Activated T-cell treated with anti-CD3 and anti-CD28 coated beads, Interleukin-2, amount 50 U/mL, for 24 hours (primary cell): ENCODE measurements at regions not wholly inside any gene's neighbourhood (a gene's known extent, or its start where the extent isn't known, plus 50 kb on each side); places are given as distances from the start of the nearest gene placed in this dataset.

ENCODE experiments used
- DNase-seq: peaks from one replicate; pipeline ENCODE4 v3.0.0-alpha.2; 2020
- H3K27ac Mint-ChIP-seq: 2 replicates; pipeline ENCODE4 v1.8.0; 2020; ENCODE audit warnings: mild to moderate bottlenecking, mixed read lengths
- H3K27me3 Mint-ChIP-seq: 2 replicates; pipeline ENCODE4 v1.8.0; 2020; ENCODE audit warnings: mixed read lengths
- H3K36me3 Mint-ChIP-seq: 2 replicates; pipeline ENCODE4 v1.8.0; 2020; ENCODE audit warnings: low read depth, mixed read lengths
- H3K4me1 Mint-ChIP-seq: 2 replicates; pipeline ENCODE4 v1.8.0; 2020; ENCODE audit warnings: low read depth, mixed read lengths
- H3K4me3 Mint-ChIP-seq: 2 replicates; pipeline ENCODE4 v1.8.0; 2020; ENCODE audit warnings: mild to moderate bottlenecking, moderate library complexity, mixed read lengths
- H3K9me3 Mint-ChIP-seq: 2 replicates; pipeline ENCODE4 v1.8.0; 2020; ENCODE audit warnings: mixed read lengths

DNA sequence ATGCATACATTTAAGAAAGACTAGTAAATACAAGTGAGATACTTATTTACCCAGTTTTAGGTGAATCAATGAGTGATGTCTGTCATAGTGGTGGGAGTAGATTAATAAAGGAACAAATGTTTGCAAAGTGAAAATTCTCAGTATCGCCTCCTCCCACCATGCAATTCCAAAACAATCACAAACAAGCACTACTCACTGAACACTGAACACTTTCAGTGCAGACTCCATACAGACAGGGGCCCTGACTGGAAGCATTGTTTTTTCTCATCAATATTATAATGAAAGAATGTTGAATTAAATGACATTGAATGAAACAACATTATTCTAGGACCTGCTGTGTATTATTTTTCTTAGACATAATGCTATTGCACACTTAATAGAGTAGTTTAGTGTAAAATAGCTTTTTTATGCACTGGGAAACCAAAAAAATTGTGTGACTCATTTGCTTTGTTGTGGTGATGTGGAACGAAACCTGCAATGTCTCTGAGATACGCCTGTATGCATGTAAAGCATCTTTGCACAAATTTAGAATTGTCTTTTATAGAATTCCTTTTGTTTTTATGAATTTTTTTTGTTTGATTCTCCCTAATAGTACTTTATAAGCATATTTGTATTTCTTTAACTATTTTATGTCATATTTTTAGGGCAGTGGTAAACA is 317.5 kb downstream of the UTRN start:
- no peak overlapping the region for H3K27ac Mint-ChIP-seq
- DNase-seq = no peak
- H3K4me3 Mint-ChIP-seq = no peak overlapping the region
- peaks cover 16% of the 10 kb centered on the region for H3K9me3 Mint-ChIP-seq
- H3K36me3 Mint-ChIP-seq = peaks cover 27% of the 10 kb centered on the region
- H3K4me1 Mint-ChIP-seq = peaks cover 71% of the 10 kb centered on the region
- no peaks in the 10 kb centered on the region for H3K27me3 Mint-ChIP-seq

DNA sequence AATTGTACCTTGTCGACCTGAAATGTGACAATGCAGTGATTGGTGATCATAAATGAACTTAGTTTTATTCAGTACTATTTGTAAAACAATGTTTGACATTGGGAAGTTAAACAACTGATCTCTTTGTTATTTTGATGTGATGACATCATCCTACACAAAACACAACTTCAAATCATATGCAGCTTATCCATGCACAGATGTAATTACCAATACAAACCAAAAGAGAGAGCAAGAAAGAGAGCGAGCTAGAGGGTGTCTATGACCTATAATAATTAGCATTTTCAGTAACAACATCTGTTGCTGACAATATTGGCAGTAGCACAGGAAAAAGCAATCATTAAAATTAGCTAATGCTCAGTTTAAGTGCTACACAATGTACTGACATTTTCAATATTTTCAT is 320.9 kb downstream of the UTRN start:
- no peak for DNase-seq
- H3K4me1 Mint-ChIP-seq = peaks cover 55% of the 10 kb centered on the region
- H3K36me3 Mint-ChIP-seq = peaks cover 19% of the 10 kb centered on the region
- no peaks in the 10 kb centered on the region for H3K27me3 Mint-ChIP-seq
- H3K4me3 Mint-ChIP-seq = no peak overlapping the region
- H3K27ac Mint-ChIP-seq = no peak overlapping the region
- H3K9me3 Mint-ChIP-seq = peaks cover 5% of the 10 kb centered on the region

DNA sequence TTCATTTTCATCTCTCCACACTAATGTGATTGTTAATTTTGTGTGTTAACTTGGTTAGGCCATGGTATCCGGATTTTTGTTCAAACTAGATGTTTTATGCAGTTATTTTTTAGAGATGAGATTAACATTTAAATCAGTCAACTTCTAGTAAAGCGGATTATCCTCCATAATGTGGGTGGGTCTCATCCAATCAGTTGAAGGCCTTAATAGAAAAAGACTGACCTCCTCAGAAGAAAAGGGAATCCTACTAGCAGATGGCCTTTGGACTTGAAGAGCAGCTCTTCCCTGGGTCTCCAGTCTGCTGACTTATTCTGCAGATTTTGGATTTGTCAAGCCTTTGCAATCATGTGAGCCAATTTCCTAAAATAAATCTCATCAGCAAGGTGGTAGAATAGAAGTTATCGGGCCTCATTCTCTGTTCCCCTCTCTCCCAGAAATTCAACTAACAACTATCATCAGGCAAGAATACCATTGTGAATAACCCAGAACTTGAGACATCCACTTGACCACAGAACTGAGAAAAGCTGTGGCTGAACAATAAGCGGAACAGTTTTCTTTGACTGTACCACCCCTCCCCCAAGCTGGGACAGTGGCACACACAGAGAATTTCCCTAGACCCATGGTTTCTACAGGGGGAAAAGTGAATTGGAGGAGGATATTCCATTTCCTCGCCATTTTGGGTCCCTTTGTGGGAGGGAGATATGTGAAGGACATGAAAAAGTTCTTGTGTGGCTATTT is 323.0 kb downstream of the UTRN start:
- Mint-ChIP-seq H3K27me3 (no peaks in the 10 kb centered on the region), H3K36me3 (peaks cover 13% of the 10 kb centered on the region), H3K27ac (no peak overlapping the region), H3K9me3 (no peaks in the 10 kb centered on the region), H3K4me3 (no peak overlapping the region), H3K4me1 (peaks cover 41% of the 10 kb centered on the region)
- no peak for DNase-seq

DNA sequence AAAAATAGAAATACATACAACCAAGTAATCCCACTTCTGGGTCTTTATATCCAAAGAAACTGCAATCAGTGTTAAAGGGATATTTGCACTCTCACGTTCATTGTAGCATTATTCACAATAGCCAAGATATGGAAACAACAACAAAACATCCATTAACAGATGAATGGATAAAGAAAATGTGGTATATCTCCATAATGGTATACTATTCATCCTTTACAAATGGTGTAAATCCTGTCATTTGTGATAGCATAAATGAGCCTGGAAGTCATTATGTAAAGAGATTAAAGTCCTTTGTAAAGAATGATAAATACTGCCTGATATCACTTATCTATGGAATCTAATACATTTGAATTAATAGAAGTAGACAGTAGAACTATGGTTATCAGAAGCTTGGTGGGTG is 327.7 kb downstream of the UTRN start:
- Mint-ChIP-seq H3K27ac (no peak overlapping the region), H3K36me3 (peaks cover 5% of the 10 kb centered on the region), H3K4me1 (peaks cover 38% of the 10 kb centered on the region), H3K27me3 (no peaks in the 10 kb centered on the region), H3K4me3 (no peak overlapping the region), H3K9me3 (no peaks in the 10 kb centered on the region)
- DNase-seq = no peak

DNA sequence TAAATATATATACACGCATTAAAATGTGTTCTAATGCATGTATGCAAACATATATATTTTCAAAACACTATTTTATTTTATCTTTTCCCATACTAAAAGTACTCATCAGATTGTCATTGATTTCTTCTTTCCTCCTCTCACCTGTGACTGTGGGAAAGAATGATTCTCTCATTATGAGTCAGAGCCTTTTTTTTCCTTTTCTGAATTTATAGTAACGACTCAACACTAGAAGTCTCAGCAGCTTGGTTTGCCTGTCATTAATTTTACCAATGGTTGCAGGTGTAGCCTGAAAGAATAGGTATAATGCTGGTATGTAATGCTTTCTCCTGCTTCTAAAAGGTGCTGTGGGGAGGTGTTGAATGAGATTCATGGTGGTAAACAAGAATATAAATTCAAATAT is 328.7 kb downstream of the UTRN start:
- Mint-ChIP-seq H3K9me3 (no peaks in the 10 kb centered on the region), H3K4me1 (peaks cover 27% of the 10 kb centered on the region), H3K27ac (no peak overlapping the region), H3K4me3 (no peak overlapping the region), H3K36me3 (no peaks in the 10 kb centered on the region), H3K27me3 (no peaks in the 10 kb centered on the region)
- no peak for DNase-seq

DNA sequence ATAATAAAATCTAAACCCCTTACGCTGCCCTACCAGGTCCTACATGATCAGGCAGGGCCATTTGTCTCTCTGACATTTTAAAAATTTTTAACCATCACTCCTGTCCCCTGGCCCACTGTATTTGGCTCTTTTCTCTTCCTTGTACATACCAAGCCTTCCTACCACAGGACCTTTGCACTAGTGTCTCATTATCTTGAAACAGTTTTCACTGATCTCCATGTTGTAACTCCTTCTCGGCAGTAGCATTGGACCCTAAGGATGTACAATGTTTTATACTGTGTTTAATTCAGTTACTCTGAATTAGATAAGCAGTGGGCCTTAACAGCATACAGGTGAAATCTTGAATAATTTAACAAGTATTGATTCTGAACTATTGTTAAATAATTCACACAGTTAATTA is 330.7 kb downstream of the UTRN start:
- Mint-ChIP-seq H3K4me3 (no peak overlapping the region), H3K4me1 (peaks cover 30% of the 10 kb centered on the region), H3K27ac (no peak overlapping the region), H3K36me3 (no peaks in the 10 kb centered on the region), H3K9me3 (no peaks in the 10 kb centered on the region), H3K27me3 (no peaks in the 10 kb centered on the region)
- no peak for DNase-seq

DNA sequence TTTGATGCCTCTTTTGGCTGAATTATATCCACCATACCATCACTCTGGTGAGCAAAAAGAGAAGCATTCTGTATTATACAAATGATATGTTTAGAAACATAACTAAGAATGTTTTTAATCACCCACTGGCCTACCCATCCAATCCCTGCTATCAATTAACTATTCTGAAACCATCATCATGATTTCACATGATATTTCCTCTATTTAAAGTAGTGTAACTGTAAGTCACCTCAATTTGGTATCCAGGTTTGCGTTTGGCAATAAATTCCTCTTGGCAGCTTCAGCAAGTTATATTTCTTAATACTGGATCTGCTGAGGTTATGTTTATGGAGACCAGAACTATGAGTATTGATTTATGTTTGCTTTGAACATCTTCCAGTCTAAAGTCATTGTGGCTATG is 332.1 kb downstream of the UTRN start:
- DNase-seq = no peak
- Mint-ChIP-seq H3K36me3 (no peaks in the 10 kb centered on the region), H3K4me3 (no peak overlapping the region), H3K27ac (no peak overlapping the region), H3K9me3 (no peaks in the 10 kb centered on the region), H3K4me1 (peaks cover 29% of the 10 kb centered on the region), H3K27me3 (no peaks in the 10 kb centered on the region)

DNA sequence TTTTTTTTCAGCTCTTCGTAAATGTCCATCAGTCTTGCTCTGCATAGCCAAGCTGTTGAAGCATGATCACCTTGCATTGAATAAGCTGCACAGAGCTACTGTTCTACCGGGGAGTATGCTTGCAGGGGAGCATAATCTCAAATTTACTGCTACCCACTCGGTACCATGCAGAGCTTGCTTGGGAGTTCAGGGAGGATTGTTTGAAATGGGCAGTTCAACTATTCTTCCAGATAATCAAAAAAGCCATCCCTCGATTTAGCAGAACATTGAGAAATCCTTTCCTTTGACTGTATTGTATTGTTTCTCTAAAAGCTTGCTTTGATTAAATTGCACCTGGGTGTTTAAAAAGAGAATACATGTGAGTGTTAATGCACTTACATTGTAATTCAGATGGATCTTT is 332.6 kb downstream of the UTRN start:
- no peaks in the 10 kb centered on the region for H3K27me3 Mint-ChIP-seq
- H3K9me3 Mint-ChIP-seq = no peaks in the 10 kb centered on the region
- H3K4me3 Mint-ChIP-seq = no peak overlapping the region
- peaks cover 28% of the 10 kb centered on the region for H3K4me1 Mint-ChIP-seq
- H3K27ac Mint-ChIP-seq = no peak overlapping the region
- H3K36me3 Mint-ChIP-seq = no peaks in the 10 kb centered on the region
- DNase-seq = no peak

DNA sequence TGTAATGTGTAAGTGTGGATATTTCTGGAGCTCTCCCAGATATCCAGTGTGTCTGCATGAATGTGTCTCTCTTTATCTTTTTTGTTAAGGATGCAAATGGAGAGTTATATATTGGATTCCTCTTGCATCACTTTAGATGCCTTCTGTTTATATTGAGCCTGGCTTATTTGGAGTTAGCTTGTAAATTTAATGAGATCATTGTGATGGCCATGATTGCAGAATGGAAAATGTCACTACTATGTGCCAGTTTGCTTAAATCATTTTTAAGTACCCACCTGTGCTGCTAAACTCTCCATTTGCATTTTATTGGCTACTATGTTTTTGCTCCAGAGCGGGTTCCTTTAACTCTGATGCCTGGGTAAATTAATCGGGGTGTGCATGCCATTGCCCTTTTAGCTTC is 334.8 kb downstream of the UTRN start:
- H3K4me1 Mint-ChIP-seq = peaks cover 14% of the 10 kb centered on the region
- no peak for DNase-seq
- no peak overlapping the region for H3K27ac Mint-ChIP-seq
- H3K9me3 Mint-ChIP-seq = no peaks in the 10 kb centered on the region
- no peaks in the 10 kb centered on the region for H3K36me3 Mint-ChIP-seq
- no peaks in the 10 kb centered on the region for H3K27me3 Mint-ChIP-seq
- H3K4me3 Mint-ChIP-seq = no peak overlapping the region

DNA sequence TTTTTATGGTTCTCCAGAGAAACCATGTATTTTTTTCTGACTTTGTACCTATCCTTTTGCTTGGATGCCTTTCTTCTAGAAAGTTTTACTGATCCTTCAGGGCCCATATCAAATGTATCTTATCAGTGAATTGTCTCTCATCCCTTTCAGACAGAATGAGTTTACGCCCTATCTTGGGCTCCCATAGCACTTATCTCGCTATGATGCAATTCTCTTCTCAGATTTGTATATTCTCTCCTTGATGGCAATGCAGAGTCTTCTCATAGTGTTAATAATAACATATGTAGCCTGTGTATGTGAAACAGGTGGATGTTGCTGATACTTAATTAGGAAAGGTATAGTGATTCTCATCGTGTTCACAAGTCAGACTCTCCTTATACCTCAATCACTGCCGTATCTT is 336.2 kb downstream of the UTRN start:
- H3K27me3 Mint-ChIP-seq = no peaks in the 10 kb centered on the region
- H3K4me1 Mint-ChIP-seq = peaks cover 10% of the 10 kb centered on the region
- no peak for DNase-seq
- H3K4me3 Mint-ChIP-seq = no peak overlapping the region
- no peak overlapping the region for H3K27ac Mint-ChIP-seq
- no peaks in the 10 kb centered on the region for H3K9me3 Mint-ChIP-seq
- no peaks in the 10 kb centered on the region for H3K36me3 Mint-ChIP-seq

DNA sequence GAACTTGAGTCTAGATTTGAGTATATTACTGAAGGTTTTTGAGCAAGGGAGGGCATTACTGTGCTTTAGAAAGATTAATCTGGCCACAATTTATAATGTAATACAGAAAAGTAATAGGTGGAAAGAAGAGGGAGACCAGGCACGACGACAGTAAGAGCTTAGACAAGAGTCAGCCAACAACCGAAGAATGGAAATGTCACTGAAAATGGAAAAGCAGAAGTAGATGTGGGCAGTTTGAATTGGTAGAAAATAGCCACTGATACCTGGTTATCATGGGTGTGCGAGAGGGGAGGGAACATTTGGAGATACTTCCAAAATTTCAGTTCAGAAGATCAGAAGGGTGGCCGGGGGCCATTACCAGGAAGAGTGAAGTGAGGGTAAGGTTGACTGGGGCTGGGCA is 339.1 kb downstream of the UTRN start:
- peaks cover 6% of the 10 kb centered on the region for H3K4me1 Mint-ChIP-seq
- H3K36me3 Mint-ChIP-seq = no peaks in the 10 kb centered on the region
- no peaks in the 10 kb centered on the region for H3K27me3 Mint-ChIP-seq
- H3K4me3 Mint-ChIP-seq = no peak overlapping the region
- no peak overlapping the region for H3K27ac Mint-ChIP-seq
- H3K9me3 Mint-ChIP-seq = peaks cover 2% of the 10 kb centered on the region
- no peak for DNase-seq

DNA sequence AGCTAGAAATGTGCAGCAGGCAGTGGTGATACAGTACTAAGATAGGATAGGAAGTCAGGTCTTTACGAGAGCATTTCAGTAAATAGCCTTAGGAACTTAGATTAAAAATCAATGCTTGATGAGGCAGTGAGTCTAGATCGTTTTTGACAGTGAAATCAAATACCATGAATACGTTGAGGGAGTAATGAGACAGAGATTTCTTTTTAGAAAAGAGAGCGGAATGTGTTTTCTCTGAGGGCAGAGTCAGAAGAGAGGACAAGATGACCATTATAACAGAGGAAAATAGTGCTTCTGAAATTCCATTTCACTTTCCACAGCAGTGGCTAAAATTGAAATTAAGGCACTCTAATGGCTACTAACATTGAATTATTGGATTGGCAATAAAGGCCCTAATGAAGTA is 339.6 kb downstream of the UTRN start:
- peaks cover 3% of the 10 kb centered on the region for H3K36me3 Mint-ChIP-seq
- peaks cover 7% of the 10 kb centered on the region for H3K4me1 Mint-ChIP-seq
- DNase-seq = no peak
- H3K27me3 Mint-ChIP-seq = no peaks in the 10 kb centered on the region
- peaks cover 2% of the 10 kb centered on the region for H3K9me3 Mint-ChIP-seq
- H3K4me3 Mint-ChIP-seq = no peak overlapping the region
- no peak overlapping the region for H3K27ac Mint-ChIP-seq

DNA sequence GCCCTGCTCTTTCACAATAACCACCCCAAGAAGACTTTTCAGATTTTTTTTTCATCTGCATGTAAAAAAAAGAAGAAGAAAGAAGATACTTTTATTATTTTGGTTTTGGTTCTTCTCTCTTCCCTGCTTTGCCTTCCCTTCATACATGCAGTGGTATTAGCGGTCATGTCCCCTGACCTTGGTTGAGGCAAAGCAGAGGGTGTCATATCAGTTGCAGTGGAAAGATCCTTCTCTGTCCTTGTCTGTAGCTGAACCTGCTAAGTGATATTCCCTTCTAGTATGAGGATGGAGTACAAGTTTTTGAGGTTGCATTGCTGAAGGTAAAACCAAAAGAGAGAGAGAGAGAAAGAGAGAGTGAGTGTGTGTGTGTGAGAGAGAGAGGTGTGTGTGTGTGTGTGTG is 345.7 kb downstream of the UTRN start:
- peaks cover 14% of the 10 kb centered on the region for H3K36me3 Mint-ChIP-seq
- H3K4me3 Mint-ChIP-seq = no peak overlapping the region
- no peak for DNase-seq
- peaks cover 2% of the 10 kb centered on the region for H3K9me3 Mint-ChIP-seq
- no peak overlapping the region for H3K27ac Mint-ChIP-seq
- no peaks in the 10 kb centered on the region for H3K27me3 Mint-ChIP-seq
- peaks cover 15% of the 10 kb centered on the region for H3K4me1 Mint-ChIP-seq

DNA sequence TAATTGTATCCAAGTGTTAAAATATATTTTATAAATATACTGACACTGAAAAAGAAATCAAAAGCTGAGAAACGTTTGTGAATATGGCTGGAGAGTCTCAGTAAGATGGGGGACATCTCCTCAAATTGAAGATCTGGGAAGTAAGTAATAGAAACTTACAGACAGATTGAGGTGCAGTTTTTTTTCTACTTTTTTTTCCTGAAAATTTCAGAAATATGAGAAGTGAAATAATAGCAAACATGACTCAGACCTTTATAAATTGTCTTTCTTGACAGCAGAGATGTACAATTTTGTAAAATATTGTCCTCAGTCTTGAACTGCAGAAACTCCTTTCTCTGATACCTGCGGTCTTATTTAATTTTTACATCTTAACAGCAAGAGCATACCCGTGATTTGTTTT is 347.1 kb downstream of the UTRN start:
- no peaks in the 10 kb centered on the region for H3K27me3 Mint-ChIP-seq
- no peak overlapping the region for H3K4me3 Mint-ChIP-seq
- H3K36me3 Mint-ChIP-seq = peaks cover 14% of the 10 kb centered on the region
- peaks cover 2% of the 10 kb centered on the region for H3K9me3 Mint-ChIP-seq
- no peak overlapping the region for H3K27ac Mint-ChIP-seq
- peaks cover 15% of the 10 kb centered on the region for H3K4me1 Mint-ChIP-seq
- no peak for DNase-seq

DNA sequence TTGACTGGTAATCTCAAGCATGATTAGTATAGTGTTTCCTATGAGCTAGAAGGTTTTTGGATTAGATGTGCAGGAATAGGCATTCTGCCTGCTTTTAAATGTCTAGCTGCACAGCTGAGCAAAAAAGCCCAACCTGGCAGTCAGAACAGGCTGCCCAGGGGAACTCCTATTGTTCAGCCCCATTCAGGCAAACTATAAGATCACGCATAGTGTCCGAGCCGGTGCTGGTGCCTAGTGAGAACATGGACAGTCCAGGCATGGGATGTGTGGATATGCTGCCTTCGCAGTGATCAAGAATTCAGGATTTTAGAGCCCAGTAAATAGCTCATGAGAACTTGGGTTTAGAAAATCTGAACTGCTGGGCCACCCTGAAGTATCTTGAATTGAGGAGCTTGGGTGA is 348.8 kb downstream of the UTRN start:
- Mint-ChIP-seq H3K27ac (no peak overlapping the region), H3K4me1 (peaks cover 15% of the 10 kb centered on the region), H3K9me3 (no peaks in the 10 kb centered on the region), H3K36me3 (peaks cover 14% of the 10 kb centered on the region), H3K4me3 (no peak overlapping the region), H3K27me3 (no peaks in the 10 kb centered on the region)
- no peak for DNase-seq
